HG02970 (cell line): ENCODE measurements at regions not wholly inside any gene's neighbourhood (a gene's known extent, or its start where the extent isn't known, plus 50 kb on each side); places are given as distances from the start of the nearest gene placed in this dataset.

Source experiments
- ATAC-seq: cut with Tn5 transposase; IDR thresholded peaks from one replicate; pipeline ENCODE4 v1.9.1; 2021; ENCODE audit warnings: mild to moderate bottlenecking, moderate library complexity, moderate number of reproducible peaks; ENCODE audit not compliant: unreplicated experiment, low FRiP score

GRCh38 chr11:92380882-92381281 is 156.3 kb downstream of the FAT3 start:
- ATAC-seq = no peak

- ATAC-seq = no peak
Measured at GRCh38 chr11:92382311-92382710, 157.7 kb downstream of the FAT3 start.

- ATAC-seq = no peak
Measured at GRCh38 chr11:92383430-92383829, 158.8 kb downstream of the FAT3 start.

GRCh38 chr11:92384358-92384757 is 159.7 kb downstream of the FAT3 start:
- no peak for ATAC-seq

- ATAC-seq = no peak
Measured at GRCh38 chr11:92384802-92385201, 160.2 kb downstream of the FAT3 start.

GRCh38 chr11:92386577-92386976 is 162.0 kb downstream of the FAT3 start:
- ATAC-seq = no peak

GRCh38 chr11:92387859-92388258 is 163.2 kb downstream of the FAT3 start:
- no peak for ATAC-seq

GRCh38 chr11:92388380-92388779 is 163.8 kb downstream of the FAT3 start:
- ATAC-seq = no peak

- no peak for ATAC-seq
Measured at GRCh38 chr11:92390783-92391182, 166.2 kb downstream of the FAT3 start.

GRCh38 chr11:92391364-92391763 is 166.7 kb downstream of the FAT3 start:
- ATAC-seq = no peak

GRCh38 chr11:92391808-92392207 is 167.2 kb downstream of the FAT3 start:
- ATAC-seq = no peak

GRCh38 chr11:92393218-92393617 is 168.6 kb downstream of the FAT3 start:
- ATAC-seq = no peak

GRCh38 chr11:92396133-92396532 is 171.5 kb downstream of the FAT3 start:
- ATAC-seq = no peak

- no peak for ATAC-seq
Measured at GRCh38 chr11:92397221-92397755, 172.7 kb downstream of the FAT3 start.

GRCh38 chr11:92399705-92400104 is 175.1 kb downstream of the FAT3 start:
- no peak for ATAC-seq

GRCh38 chr11:92401520-92401919 is 176.9 kb downstream of the FAT3 start:
- no peak for ATAC-seq

- no peak for ATAC-seq
Measured at GRCh38 chr11:92406472-92406871, 181.9 kb downstream of the FAT3 start.

- ATAC-seq = no peak
Measured at GRCh38 chr11:92409355-92409754, 184.7 kb downstream of the FAT3 start.

- no peak for ATAC-seq
Measured at GRCh38 chr11:92409956-92410355, 185.3 kb downstream of the FAT3 start.

- ATAC-seq = no peak
Measured at GRCh38 chr11:92410526-92410925, 185.9 kb downstream of the FAT3 start.

GRCh38 chr11:92411431-92411830 is 186.8 kb downstream of the FAT3 start:
- ATAC-seq = no peak

GRCh38 chr11:92413757-92414513 is 189.3 kb downstream of the FAT3 start:
- ATAC-seq = no peak
